ENCODE measurements at regions not wholly inside any gene's neighbourhood (a gene's known extent, or its start where the extent isn't known, plus 50 kb on each side); places are given as distances from the start of the nearest gene placed in this dataset.

- TF ChIP-seq, protein P1, sequence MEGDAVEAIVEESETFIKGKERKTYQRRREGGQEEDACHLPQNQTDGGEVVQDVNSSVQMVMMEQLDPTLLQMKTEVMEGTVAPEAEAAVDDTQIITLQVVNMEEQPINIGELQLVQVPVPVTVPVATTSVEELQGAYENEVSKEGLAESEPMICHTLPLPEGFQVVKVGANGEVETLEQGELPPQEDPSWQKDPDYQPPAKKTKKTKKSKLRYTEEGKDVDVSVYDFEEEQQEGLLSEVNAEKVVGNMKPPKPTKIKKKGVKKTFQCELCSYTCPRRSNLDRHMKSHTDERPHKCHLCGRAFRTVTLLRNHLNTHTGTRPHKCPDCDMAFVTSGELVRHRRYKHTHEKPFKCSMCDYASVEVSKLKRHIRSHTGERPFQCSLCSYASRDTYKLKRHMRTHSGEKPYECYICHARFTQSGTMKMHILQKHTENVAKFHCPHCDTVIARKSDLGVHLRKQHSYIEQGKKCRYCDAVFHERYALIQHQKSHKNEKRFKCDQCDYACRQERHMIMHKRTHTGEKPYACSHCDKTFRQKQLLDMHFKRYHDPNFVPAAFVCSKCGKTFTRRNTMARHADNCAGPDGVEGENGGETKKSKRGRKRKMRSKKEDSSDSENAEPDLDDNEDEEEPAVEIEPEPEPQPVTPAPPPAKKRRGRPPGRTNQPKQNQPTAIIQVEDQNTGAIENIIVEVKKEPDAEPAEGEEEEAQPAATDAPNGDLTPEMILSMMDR (IDR thresholded peaks at IDR 0.05), result no peak
- TF ChIP-seq POLR2A (IDR thresholded peaks at IDR 0.05), result no peak
These were observed 54.0 kb upstream of the C5orf58 start for GRCh38 chr5:170178814-170179213.
